HL-60 (cell line): ENCODE measurements at regions not wholly inside any gene's neighbourhood (a gene's known extent, or its start where the extent isn't known, plus 50 kb on each side); places are given as distances from the start of the nearest gene placed in this dataset.

Experiments used
- GABPA ChIP-seq: IDR thresholded peaks from 2 replicates; pipeline ENCODE4 v1.6.1; 2012; ENCODE audit warnings: low read depth
- POLR2AphosphoS5 ChIP-seq: IDR thresholded peaks from 2 replicates; pipeline ENCODE4 v1.6.1; 2012; ENCODE audit warnings: low read depth
- SPI1 ChIP-seq: IDR thresholded peaks from 2 replicates; pipeline ENCODE4 v1.6.1; 2012; ENCODE audit warnings: low read depth, mild to moderate bottlenecking, borderline replicate concordance
- TF ChIP-seq, protein P1 (sequence below): IDR thresholded peaks from one replicate; pipeline ENCODE4 v1.5.1; 2011; ENCODE audit warnings: low read length, control low read depth, inconsistent platforms; ENCODE audit not compliant: insufficient read depth
- TF ChIP-seq, protein P2 (sequence below): IDR thresholded peaks from 2 replicates; pipeline ENCODE4 v1.6.1; 2012; ENCODE audit warnings: low read depth; ENCODE audit not compliant: insufficient replicate concordance

DNA sequence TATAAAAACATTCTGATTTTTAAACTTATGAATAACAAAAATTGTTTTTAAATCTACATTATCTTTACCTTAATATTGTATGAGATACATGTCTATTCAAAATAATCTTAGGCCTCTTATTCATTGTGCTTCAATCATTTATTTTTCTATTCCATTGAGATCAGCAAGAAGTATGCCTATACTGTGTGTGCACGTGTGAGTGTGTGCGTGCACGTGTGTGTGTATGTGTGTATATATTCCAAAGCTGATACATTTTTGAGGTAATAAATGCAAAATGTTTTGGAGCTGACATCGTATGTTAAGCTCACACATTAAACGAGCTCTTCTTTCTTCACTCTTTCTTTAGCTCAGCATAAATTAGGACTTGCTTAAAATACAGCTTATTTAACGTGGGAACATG lies 1701.2 kb upstream of the PCDH10 start:
- TF ChIP-seq, protein P1, sequence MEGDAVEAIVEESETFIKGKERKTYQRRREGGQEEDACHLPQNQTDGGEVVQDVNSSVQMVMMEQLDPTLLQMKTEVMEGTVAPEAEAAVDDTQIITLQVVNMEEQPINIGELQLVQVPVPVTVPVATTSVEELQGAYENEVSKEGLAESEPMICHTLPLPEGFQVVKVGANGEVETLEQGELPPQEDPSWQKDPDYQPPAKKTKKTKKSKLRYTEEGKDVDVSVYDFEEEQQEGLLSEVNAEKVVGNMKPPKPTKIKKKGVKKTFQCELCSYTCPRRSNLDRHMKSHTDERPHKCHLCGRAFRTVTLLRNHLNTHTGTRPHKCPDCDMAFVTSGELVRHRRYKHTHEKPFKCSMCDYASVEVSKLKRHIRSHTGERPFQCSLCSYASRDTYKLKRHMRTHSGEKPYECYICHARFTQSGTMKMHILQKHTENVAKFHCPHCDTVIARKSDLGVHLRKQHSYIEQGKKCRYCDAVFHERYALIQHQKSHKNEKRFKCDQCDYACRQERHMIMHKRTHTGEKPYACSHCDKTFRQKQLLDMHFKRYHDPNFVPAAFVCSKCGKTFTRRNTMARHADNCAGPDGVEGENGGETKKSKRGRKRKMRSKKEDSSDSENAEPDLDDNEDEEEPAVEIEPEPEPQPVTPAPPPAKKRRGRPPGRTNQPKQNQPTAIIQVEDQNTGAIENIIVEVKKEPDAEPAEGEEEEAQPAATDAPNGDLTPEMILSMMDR: no peak
- TF ChIP-seq, protein P2, sequence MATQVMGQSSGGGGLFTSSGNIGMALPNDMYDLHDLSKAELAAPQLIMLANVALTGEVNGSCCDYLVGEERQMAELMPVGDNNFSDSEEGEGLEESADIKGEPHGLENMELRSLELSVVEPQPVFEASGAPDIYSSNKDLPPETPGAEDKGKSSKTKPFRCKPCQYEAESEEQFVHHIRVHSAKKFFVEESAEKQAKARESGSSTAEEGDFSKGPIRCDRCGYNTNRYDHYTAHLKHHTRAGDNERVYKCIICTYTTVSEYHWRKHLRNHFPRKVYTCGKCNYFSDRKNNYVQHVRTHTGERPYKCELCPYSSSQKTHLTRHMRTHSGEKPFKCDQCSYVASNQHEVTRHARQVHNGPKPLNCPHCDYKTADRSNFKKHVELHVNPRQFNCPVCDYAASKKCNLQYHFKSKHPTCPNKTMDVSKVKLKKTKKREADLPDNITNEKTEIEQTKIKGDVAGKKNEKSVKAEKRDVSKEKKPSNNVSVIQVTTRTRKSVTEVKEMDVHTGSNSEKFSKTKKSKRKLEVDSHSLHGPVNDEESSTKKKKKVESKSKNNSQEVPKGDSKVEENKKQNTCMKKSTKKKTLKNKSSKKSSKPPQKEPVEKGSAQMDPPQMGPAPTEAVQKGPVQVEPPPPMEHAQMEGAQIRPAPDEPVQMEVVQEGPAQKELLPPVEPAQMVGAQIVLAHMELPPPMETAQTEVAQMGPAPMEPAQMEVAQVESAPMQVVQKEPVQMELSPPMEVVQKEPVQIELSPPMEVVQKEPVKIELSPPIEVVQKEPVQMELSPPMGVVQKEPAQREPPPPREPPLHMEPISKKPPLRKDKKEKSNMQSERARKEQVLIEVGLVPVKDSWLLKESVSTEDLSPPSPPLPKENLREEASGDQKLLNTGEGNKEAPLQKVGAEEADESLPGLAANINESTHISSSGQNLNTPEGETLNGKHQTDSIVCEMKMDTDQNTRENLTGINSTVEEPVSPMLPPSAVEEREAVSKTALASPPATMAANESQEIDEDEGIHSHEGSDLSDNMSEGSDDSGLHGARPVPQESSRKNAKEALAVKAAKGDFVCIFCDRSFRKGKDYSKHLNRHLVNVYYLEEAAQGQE: no peak
- TF ChIP-seq GABPA (no peak), SPI1 (no peak), POLR2AphosphoS5 (no peak)
